HFFc6 (cell line): ENCODE measurements at regions not wholly inside any gene's neighbourhood (a gene's known extent, or its start where the extent isn't known, plus 50 kb on each side); places are given as distances from the start of the nearest gene placed in this dataset.

ENCODE experiments used
- DNase-seq: peaks from one replicate; pipeline ENCODE4 v3.0.0-alpha.2; 2018
- H3K27ac Mint-ChIP-seq: 2 replicates; pipeline ENCODE4 v1.8.0; 2020; ENCODE audit warnings: mild to moderate bottlenecking, mixed read lengths
- H3K27me3 Mint-ChIP-seq: 2 replicates; pipeline ENCODE4 v1.8.0; 2021; ENCODE audit warnings: mild to moderate bottlenecking, moderate library complexity, mixed read lengths; ENCODE audit not compliant: insufficient read depth
- H3K36me3 Mint-ChIP-seq: 2 replicates; pipeline ENCODE4 v1.8.0; 2021; ENCODE audit warnings: low read depth, mixed read lengths
- H3K4me1 Mint-ChIP-seq: 2 replicates; pipeline ENCODE4 v1.8.0; 2020; ENCODE audit warnings: low read depth, mixed read lengths
- H3K4me3 Mint-ChIP-seq: 2 replicates; pipeline ENCODE4 v1.8.0; 2020; ENCODE audit warnings: mild to moderate bottlenecking, moderate library complexity, mixed read lengths
- H3K9me3 Mint-ChIP-seq: 2 replicates; pipeline ENCODE4 v1.8.0; 2020; ENCODE audit warnings: mild to moderate bottlenecking, mixed read lengths
- TF ChIP-seq, protein P1 (sequence below): fragments of 200-600 bp; sonication (generic); IDR thresholded peaks from 2 replicates; pipeline ENCODE4 v1.5.0; 2021; ENCODE audit warnings: antibody characterized with exemption, mild to moderate bottlenecking

- Mint-ChIP-seq H3K27ac (no peak overlapping the region), H3K9me3 (peaks cover 45% of the 10 kb centered on the region), H3K27me3 (no peaks in the 10 kb centered on the region), H3K4me3 (no peak overlapping the region), H3K36me3 (no peaks in the 10 kb centered on the region), H3K4me1 (no peaks in the 10 kb centered on the region)
- DNase-seq, result no peak
- TF ChIP-seq, protein P1, sequence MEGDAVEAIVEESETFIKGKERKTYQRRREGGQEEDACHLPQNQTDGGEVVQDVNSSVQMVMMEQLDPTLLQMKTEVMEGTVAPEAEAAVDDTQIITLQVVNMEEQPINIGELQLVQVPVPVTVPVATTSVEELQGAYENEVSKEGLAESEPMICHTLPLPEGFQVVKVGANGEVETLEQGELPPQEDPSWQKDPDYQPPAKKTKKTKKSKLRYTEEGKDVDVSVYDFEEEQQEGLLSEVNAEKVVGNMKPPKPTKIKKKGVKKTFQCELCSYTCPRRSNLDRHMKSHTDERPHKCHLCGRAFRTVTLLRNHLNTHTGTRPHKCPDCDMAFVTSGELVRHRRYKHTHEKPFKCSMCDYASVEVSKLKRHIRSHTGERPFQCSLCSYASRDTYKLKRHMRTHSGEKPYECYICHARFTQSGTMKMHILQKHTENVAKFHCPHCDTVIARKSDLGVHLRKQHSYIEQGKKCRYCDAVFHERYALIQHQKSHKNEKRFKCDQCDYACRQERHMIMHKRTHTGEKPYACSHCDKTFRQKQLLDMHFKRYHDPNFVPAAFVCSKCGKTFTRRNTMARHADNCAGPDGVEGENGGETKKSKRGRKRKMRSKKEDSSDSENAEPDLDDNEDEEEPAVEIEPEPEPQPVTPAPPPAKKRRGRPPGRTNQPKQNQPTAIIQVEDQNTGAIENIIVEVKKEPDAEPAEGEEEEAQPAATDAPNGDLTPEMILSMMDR, result no peak
Observed at GRCh38 chr20:55390791-55391190, 614.5 kb downstream of the CBLN4 start.

GRCh38 chr20:55386686-55387085, 618.6 kb downstream of the CBLN4 start:
- Mint-ChIP-seq H3K4me1 (no peaks in the 10 kb centered on the region), H3K36me3 (0 out of 2 replicates have a peak, but pooled peaks cover 5% of the 10 kb centered on the region), H3K27ac (no peak overlapping the region), H3K27me3 (no peaks in the 10 kb centered on the region), H3K9me3 (peaks cover 45% of the 10 kb centered on the region), H3K4me3 (no peak overlapping the region)
- no peak for DNase-seq
- TF ChIP-seq, protein P1, result no peak

- DNase-seq, result no peak
- Mint-ChIP-seq H3K9me3 (peaks cover 47% of the 10 kb centered on the region), H3K4me1 (no peaks in the 10 kb centered on the region), H3K27ac (no peak overlapping the region), H3K36me3 (no peaks in the 10 kb centered on the region; the same call in 1 of the 2 replicates), H3K4me3 (no peak overlapping the region), H3K27me3 (no peaks in the 10 kb centered on the region)
- TF ChIP-seq, protein P1, result no peak
Observed at GRCh38 chr20:55375920-55376319, 629.4 kb downstream of the CBLN4 start.

DNA sequence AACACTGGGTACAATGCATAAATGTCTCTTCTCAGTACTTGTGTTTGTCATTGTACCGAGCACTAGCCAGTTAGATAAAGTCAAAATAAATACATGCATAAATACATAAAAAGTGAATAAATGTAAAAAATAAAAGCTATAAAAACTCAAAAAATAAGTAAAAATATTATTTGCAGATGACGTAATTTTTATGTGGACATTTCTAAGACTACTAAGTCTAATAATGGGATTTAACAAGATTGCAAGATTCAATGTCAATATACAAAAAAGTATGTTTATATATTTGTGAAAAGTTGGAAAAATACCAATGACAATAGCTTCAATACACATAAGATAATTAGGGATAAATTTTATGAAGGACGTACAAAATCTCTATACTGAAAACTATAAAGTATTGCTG, 639.6 kb downstream of the CBLN4 start:
- H3K4me1 Mint-ChIP-seq, result no peaks in the 10 kb centered on the region
- no peaks in the 10 kb centered on the region for H3K36me3 Mint-ChIP-seq
- peaks cover 31% of the 10 kb centered on the region for H3K9me3 Mint-ChIP-seq
- H3K4me3 Mint-ChIP-seq, result no peak overlapping the region
- H3K27ac Mint-ChIP-seq, result no peak overlapping the region
- no peak for DNase-seq
- no peaks in the 10 kb centered on the region; the same call in 1 of the 2 replicates for H3K27me3 Mint-ChIP-seq
- TF ChIP-seq, protein P1, result no peak

GRCh38 chr20:55360895-55361294, 644.4 kb downstream of the CBLN4 start:
- TF ChIP-seq, protein P1, result no peak
- H3K4me3 Mint-ChIP-seq, result no peak overlapping the region
- no peaks in the 10 kb centered on the region for H3K27me3 Mint-ChIP-seq
- DNase-seq, result no peak
- no peak overlapping the region for H3K27ac Mint-ChIP-seq
- H3K36me3 Mint-ChIP-seq, result no peaks in the 10 kb centered on the region
- H3K4me1 Mint-ChIP-seq, result no peaks in the 10 kb centered on the region
- H3K9me3 Mint-ChIP-seq, result peaks cover 32% of the 10 kb centered on the region

GRCh38 chr20:55354720-55355119, 650.6 kb downstream of the CBLN4 start:
- no peaks in the 10 kb centered on the region for H3K36me3 Mint-ChIP-seq
- H3K27me3 Mint-ChIP-seq, result no peaks in the 10 kb centered on the region
- TF ChIP-seq, protein P1, result no peak
- no peak for DNase-seq
- no peak overlapping the region for H3K4me3 Mint-ChIP-seq
- H3K4me1 Mint-ChIP-seq, result no peaks in the 10 kb centered on the region
- H3K9me3 Mint-ChIP-seq, result peaks cover 44% of the 10 kb centered on the region
- H3K27ac Mint-ChIP-seq, result no peak overlapping the region
